ENCODE measurements at regions not wholly inside any gene's neighbourhood (a gene's known extent, or its start where the extent isn't known, plus 50 kb on each side); places are given as distances from the start of the nearest gene placed in this dataset.

- H3K27me3 ChIP-seq = no peaks in the 10 kb centered on the region
- intact Hi-C loops (cut with DNase I) = no loop called here
- H3K4me3 ChIP-seq = no peak overlapping the region
- ATAC-seq = no peak
- TF ChIP-seq POLR2A (IDR thresholded peaks at IDR 0.05) (no peak), CTCF (IDR thresholded peaks at IDR 0.05) (no peak)
- DNase-seq = no peak
- no peaks in the 10 kb centered on the region for H3K36me3 ChIP-seq
- H3K9me3 ChIP-seq = peaks cover 0 to 2% (median 0%) of the 10 kb centered on the region in 12 donors
- H3K27ac ChIP-seq = no peak overlapping the region
- 46 to 60% (median 56%) methylated on average over 1 of the region's 1 CpG for WGBS, 4 donors
- H3K4me1 ChIP-seq = no peaks in the 10 kb centered on the region
These were observed 607.2 kb upstream of the NDST4 start for GRCh38 chr4:115720611-115721010.

- Histone ChIP-seq H3K27ac (no peak overlapping the region), H3K27me3 (no peaks in the 10 kb centered on the region), H3K36me3 (no peaks in the 10 kb centered on the region), H3K4me1 (no peaks in the 10 kb centered on the region), H3K4me3 (no peak overlapping the region), H3K9me3 (peaks cover 0 to 5% (median 0%) of the 10 kb centered on the region in 12 donors)
- intact Hi-C loops (cut with DNase I) = no loop called here
- no peak for TF ChIP-seq CTCF (IDR thresholded peaks at IDR 0.05)
- no peak for TF ChIP-seq POLR2A (IDR thresholded peaks at IDR 0.05)
- ATAC-seq = no peak
- 37 to 46% (median 40%) methylated on average over 2 of the region's 2 CpGs for WGBS, 4 donors
- DNase-seq = no peak
These were observed 598.2 kb upstream of the NDST4 start for GRCh38 chr4:115711575-115711974.

GRCh38 chr4:115688961-115689360 lies 575.5 kb upstream of the NDST4 start:
- Histone ChIP-seq H3K4me1 (no peaks in the 10 kb centered on the region), H3K36me3 (no peaks in the 10 kb centered on the region), H3K4me3 (no peak overlapping the region), H3K27me3 (no peaks in the 10 kb centered on the region), H3K27ac (no peak overlapping the region), H3K9me3 (peaks cover 0 to 9% (median 0%) of the 10 kb centered on the region in 12 donors)
- intact Hi-C loops (cut with DNase I) = no loop called here
- ATAC-seq (no peak), DNase-seq (no peak)
- TF ChIP-seq CTCF (IDR thresholded peaks at IDR 0.05) = no peak
- no peak for TF ChIP-seq POLR2A (IDR thresholded peaks at IDR 0.05)

GRCh38 chr4:115687052-115687755 lies 573.8 kb upstream of the NDST4 start:
- no peak overlapping the region for H3K27ac ChIP-seq
- H3K4me3 ChIP-seq = no peak overlapping the region
- H3K36me3 ChIP-seq = no peaks in the 10 kb centered on the region
- H3K4me1 ChIP-seq = no peaks in the 10 kb centered on the region
- no peaks in the 10 kb centered on the region for H3K27me3 ChIP-seq
- peaks cover 0 to 9% (median 0%) of the 10 kb centered on the region in 12 donors for H3K9me3 ChIP-seq
- WGBS, 4 donors = 73 to 89% (median 86%) methylated on average over 1 of the region's 1 CpG
- intact Hi-C loops (cut with DNase I) = no loop called here
- ATAC-seq (no peak), DNase-seq (no peak)
- no peak for TF ChIP-seq CTCF (IDR thresholded peaks at IDR 0.05)

Measured in heart left ventricle (tissue), 16 donors.